ENCODE measurements at regions not wholly inside any gene's neighbourhood (a gene's known extent, or its start where the extent isn't known, plus 50 kb on each side); places are given as distances from the start of the nearest gene placed in this dataset.

DNA sequence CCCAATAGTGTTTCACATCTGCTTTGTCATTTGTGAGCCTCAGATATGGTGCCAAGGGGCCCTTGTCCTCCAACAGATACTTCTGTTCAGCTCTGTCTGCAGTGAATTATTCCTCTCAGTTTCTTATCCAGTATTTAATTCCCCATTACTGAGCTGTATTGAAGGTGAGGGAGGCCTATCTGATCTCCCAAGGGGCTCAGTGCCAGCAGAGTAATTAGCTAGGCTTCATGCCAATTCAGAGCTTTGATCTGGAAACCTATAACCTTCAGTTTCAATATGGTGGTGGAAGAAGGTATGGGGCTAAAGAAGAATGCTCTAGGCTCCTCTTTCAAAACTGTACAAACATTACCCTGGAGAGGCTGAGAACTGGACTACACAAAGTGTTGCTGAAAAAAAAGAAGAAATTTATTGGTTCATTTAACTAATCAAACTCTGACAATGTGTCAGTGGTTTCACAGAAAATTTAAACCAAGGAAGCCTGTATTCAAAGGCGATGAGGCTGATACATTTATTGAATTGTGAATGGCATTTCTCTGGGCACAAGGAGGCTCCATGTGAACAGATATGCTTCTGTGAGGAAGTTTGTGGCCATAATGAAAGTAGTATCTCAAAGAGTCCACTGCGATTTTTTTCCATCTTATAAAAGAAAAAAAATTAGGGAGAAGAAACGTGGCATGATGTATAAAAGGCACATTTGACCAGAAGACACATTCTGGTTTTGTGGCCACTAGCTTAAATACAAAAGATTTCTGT lies 397.8 kb downstream of the TLE4 start:
- TF ChIP-seq, protein P1, sequence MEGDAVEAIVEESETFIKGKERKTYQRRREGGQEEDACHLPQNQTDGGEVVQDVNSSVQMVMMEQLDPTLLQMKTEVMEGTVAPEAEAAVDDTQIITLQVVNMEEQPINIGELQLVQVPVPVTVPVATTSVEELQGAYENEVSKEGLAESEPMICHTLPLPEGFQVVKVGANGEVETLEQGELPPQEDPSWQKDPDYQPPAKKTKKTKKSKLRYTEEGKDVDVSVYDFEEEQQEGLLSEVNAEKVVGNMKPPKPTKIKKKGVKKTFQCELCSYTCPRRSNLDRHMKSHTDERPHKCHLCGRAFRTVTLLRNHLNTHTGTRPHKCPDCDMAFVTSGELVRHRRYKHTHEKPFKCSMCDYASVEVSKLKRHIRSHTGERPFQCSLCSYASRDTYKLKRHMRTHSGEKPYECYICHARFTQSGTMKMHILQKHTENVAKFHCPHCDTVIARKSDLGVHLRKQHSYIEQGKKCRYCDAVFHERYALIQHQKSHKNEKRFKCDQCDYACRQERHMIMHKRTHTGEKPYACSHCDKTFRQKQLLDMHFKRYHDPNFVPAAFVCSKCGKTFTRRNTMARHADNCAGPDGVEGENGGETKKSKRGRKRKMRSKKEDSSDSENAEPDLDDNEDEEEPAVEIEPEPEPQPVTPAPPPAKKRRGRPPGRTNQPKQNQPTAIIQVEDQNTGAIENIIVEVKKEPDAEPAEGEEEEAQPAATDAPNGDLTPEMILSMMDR (conservative IDR thresholded peaks at IDR 0.05; ENCODE audit: low read length) = no peak
- TF ChIP-seq EZH2phosphoT487 (IDR thresholded peaks at IDR 0.05; ENCODE audit: borderline replicate concordance) = no peak

Data from Loucy (cell line).